Nephron (organoid): ENCODE measurements at regions not wholly inside any gene's neighbourhood (a gene's known extent, or its start where the extent isn't known, plus 50 kb on each side); places are given as distances from the start of the nearest gene placed in this dataset.
"Not testable (repeated sequence)": the region's sequence is repeated elsewhere in the genome, so short reads cannot be mapped to it uniquely, and the experiment has no call there.

Experiments used
- H3K27ac Mint-ChIP-seq, 3 experiments: 2 replicates each; pipeline ENCODE4 v1.8.0; 2020; ENCODE audit warnings: mixed read lengths in 3 of 3, mild to moderate bottlenecking in 2 of 3, moderate library complexity in 1 of 3
- H3K27me3 Mint-ChIP-seq: 2 replicates; pipeline ENCODE4 v1.8.0; 2021; ENCODE audit warnings: low read depth, mild to moderate bottlenecking, moderate library complexity, mixed read lengths
- H3K36me3 Mint-ChIP-seq: 2 replicates; pipeline ENCODE4 v1.8.0; 2020; ENCODE audit warnings: low read depth, mixed read lengths
- H3K4me1 Mint-ChIP-seq: 2 replicates; pipeline ENCODE4 v1.8.0; 2020; ENCODE audit warnings: mixed read lengths
- H3K4me3 Mint-ChIP-seq, 3 experiments: 2 replicates each; pipeline ENCODE4 v1.8.0; 2020; ENCODE audit warnings: mild to moderate bottlenecking in 3 of 3, mixed read lengths in 3 of 3, moderate library complexity in 2 of 3
- H3K9me3 Mint-ChIP-seq: 2 replicates; pipeline ENCODE4 v1.8.0; 2020; ENCODE audit warnings: mixed read lengths
- CTCF ChIP-seq, 3 experiments: fragments of 200-600 bp; sonication (generic); IDR thresholded peaks; one replicate each; pipeline ENCODE4 v1.5.0; 2021; ENCODE audit warnings: antibody characterized with exemption in 3 of 3; ENCODE audit not compliant: unreplicated experiment in 3 of 3

- no peak overlapping the region for H3K27ac Mint-ChIP-seq
- no peaks in the 10 kb centered on the region for H3K27me3 Mint-ChIP-seq
- peaks cover 5% of the 10 kb centered on the region for H3K4me1 Mint-ChIP-seq
- no peak overlapping the region for H3K4me3 Mint-ChIP-seq
- H3K36me3 Mint-ChIP-seq = peaks cover 3% of the 10 kb centered on the region
- no peak for TF ChIP-seq CTCF (IDR thresholded peaks at IDR 0.05; ENCODE audit: unreplicated experiment in 3 of 3)
- H3K9me3 Mint-ChIP-seq = no peaks in the 10 kb centered on the region
Measured at GRCh38 chr6:14406614-14407331, 289.2 kb downstream of the CD83 start.

- H3K36me3 Mint-ChIP-seq = peaks cover 3% of the 10 kb centered on the region
- H3K27me3 Mint-ChIP-seq = no peaks in the 10 kb centered on the region
- no peak overlapping the region for H3K4me3 Mint-ChIP-seq
- no peak overlapping the region for H3K27ac Mint-ChIP-seq
- TF ChIP-seq CTCF (IDR thresholded peaks at IDR 0.05; ENCODE audit: unreplicated experiment in 3 of 3) = no peak
- H3K9me3 Mint-ChIP-seq = no peaks in the 10 kb centered on the region
- peaks cover 5% of the 10 kb centered on the region for H3K4me1 Mint-ChIP-seq
Measured at GRCh38 chr6:14408446-14408845, 290.9 kb downstream of the CD83 start.

GRCh38 chr6:14412026-14412425 is 294.5 kb downstream of the CD83 start:
- Mint-ChIP-seq H3K4me3 (no peak overlapping the region), H3K36me3 (no peaks in the 10 kb centered on the region), H3K4me1 (peaks cover 2% of the 10 kb centered on the region), H3K27me3 (no peaks in the 10 kb centered on the region), H3K27ac (no peak overlapping the region), H3K9me3 (no peaks in the 10 kb centered on the region)
- no peak for TF ChIP-seq CTCF (IDR thresholded peaks at IDR 0.05; ENCODE audit: unreplicated experiment in 3 of 3)

GRCh38 chr6:14415452-14415851 is 297.9 kb downstream of the CD83 start:
- Mint-ChIP-seq H3K9me3 (peaks cover 15% of the 10 kb centered on the region), H3K36me3 (peaks cover under 1% of the 10 kb centered on the region), H3K4me1 (no peaks in the 10 kb centered on the region), H3K27me3 (no peaks in the 10 kb centered on the region), H3K4me3 (no peak overlapping the region), H3K27ac (no peak overlapping the region)
- no peak for TF ChIP-seq CTCF (IDR thresholded peaks at IDR 0.05; ENCODE audit: unreplicated experiment in 3 of 3)

GRCh38 chr6:14417377-14417776 is 299.8 kb downstream of the CD83 start:
- no peak overlapping the region for H3K27ac Mint-ChIP-seq

GRCh38 chr6:14419224-14419623 is 301.7 kb downstream of the CD83 start:
- H3K27ac Mint-ChIP-seq, H3K4me1 Mint-ChIP-seq, H3K36me3 Mint-ChIP-seq, H3K4me3 Mint-ChIP-seq, H3K27me3 Mint-ChIP-seq: not testable (repeated sequence)
- H3K9me3 Mint-ChIP-seq = peaks cover 20% of the 10 kb centered on the region

More at GRCh38 chr6:14417377-14417776, 299.8 kb downstream of the CD83 start:
- no peak overlapping the region for H3K4me3 Mint-ChIP-seq
- H3K36me3 Mint-ChIP-seq = peaks cover 5% of the 10 kb centered on the region
- no peaks in the 10 kb centered on the region for H3K4me1 Mint-ChIP-seq
- TF ChIP-seq CTCF (IDR thresholded peaks at IDR 0.05; ENCODE audit: unreplicated experiment in 3 of 3) = no peak
- H3K9me3 Mint-ChIP-seq = peaks cover 20% of the 10 kb centered on the region
- no peaks in the 10 kb centered on the region for H3K27me3 Mint-ChIP-seq
